NCI-H2171 (cell line): ENCODE measurements at regions not wholly inside any gene's neighbourhood (a gene's known extent, or its start where the extent isn't known, plus 50 kb on each side); places are given as distances from the start of the nearest gene placed in this dataset.

Source experiments
- DNase-seq: peaks from one replicate; lab custom pipeline; 2025; lab: John Stamatoyannopoulos, UW

DNA sequence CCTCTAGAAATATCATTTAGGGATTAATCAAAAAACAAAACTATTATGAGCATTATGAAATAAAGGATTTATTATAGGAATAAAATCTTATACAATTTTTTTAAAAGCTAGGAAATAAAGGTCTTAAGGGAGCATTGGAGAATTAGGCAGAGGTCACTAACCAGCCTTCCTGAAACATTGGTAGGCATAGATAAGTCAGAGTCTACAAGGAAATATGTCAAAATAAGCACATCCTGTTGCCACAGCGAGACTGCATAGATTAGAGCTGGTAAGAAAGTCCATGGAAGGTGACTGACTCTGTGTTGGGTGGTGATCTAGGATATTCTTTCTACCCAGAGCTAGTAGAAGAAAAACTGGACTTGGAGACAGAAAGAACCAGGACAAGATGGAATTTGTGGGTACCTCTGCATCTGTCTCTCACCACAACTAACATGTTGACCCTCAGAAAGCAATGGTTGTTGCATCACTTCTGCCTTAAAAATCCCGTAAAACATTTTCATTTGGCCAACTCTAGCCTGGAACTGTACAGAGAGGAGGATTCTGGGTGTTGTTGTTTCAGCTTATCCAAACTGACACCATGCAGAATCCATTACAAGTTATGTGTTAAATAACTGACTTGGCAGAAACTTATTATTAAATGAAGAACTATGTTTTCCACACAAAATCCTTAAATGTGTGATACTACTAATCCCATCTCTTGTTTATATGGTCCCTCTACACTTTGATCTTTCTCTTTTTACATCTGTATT is 77.1 kb downstream of the FBXO5 start:
- DNase-seq: no peak

DNA sequence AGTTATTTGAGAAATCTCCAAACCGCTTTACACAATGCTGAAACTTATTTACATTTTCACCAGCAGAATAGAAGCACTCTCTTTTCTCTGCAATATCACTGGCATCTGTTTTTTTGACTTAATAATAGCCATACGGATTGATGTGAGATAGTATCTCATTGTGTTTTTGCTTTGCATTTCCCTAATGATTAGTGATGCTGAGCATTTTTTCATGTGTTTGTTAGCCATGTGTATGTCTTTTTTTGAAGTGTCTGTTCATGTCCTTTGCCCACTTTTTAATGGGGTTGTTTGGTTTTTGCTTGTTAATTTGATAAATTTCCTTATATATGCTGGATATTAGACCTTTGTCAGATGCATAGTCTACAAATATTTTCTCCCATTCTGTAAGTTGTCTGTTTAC is 73.6 kb downstream of the FBXO5 start:
- DNase-seq: no peak

GRCh38 chr6:152916035-152916434 is 66.8 kb downstream of the FBXO5 start:
- DNase-seq: no peak

DNA sequence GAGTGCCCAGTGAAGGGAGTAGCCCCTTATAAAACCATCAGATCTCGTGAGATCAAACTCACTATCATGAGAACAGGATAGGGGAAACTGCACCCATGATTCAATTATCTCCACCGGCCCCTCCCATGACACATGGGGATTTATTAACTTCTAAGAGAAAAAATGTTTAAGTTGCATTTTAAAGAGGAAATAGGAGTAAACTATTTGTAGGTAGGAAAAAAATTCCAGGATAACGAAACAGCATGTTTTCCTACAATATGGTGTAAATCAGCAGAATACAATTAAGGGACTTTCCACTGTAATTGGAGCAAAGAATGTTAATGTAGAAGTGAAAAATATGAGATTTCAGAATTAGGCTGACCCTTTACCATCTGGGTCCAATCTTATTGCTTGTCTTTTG is 63.9 kb downstream of the FBXO5 start:
- no peak for DNase-seq

DNA sequence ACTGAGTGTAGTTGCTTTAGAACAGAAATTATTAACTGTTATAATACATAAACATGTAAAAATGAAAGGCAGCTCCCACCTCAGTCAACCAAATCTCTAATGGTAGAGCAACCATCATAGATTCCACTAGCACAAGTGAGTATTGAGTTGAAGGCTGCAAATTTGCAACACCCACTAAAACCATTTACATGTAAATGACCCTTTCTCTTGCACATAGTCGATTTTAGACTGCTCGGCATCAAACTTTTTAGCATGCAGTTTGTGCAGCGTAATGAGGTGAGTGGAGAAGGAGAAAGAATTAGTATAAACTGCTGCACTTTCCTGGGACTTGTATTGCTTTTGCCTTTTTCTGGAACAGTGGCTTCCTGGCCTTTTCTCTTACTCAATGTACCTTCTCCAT is 62.8 kb downstream of the FBXO5 start:
- DNase-seq: no peak
